ENCODE measurements at regions not wholly inside any gene's neighbourhood (a gene's known extent, or its start where the extent isn't known, plus 50 kb on each side); places are given as distances from the start of the nearest gene placed in this dataset.
"Not testable (repeated sequence)": the region's sequence is repeated elsewhere in the genome, so short reads cannot be mapped to it uniquely, and the experiment has no call there.

GRCh38 chr13:63492604-63493003 is 2077.0 kb upstream of the PCDH20 start:
- Mint-ChIP-seq H3K4me3 (no peak overlapping the region), H3K27me3 (no peaks in the 10 kb centered on the region), H3K36me3 (no peaks in the 10 kb centered on the region), H3K4me1 (ENCODE audit: low read depth) (no peaks in the 10 kb centered on the region), H3K27ac (no peak overlapping the region), H3K9me3 (ENCODE audit: low read depth) (peaks cover 7% of the 10 kb centered on the region)

- H3K36me3 Mint-ChIP-seq: no peaks in the 10 kb centered on the region
- H3K9me3 Mint-ChIP-seq (ENCODE audit: low read depth): peaks cover 17% of the 10 kb centered on the region
- no peaks in the 10 kb centered on the region for H3K4me1 Mint-ChIP-seq (ENCODE audit: low read depth)
- no peak overlapping the region for H3K4me3 Mint-ChIP-seq
- no peaks in the 10 kb centered on the region for H3K27me3 Mint-ChIP-seq
- H3K27ac Mint-ChIP-seq: no peak overlapping the region
Observed at GRCh38 chr13:63490149-63490548, 2074.5 kb upstream of the PCDH20 start.

GRCh38 chr13:63481334-63481733 is 2065.7 kb upstream of the PCDH20 start:
- no peak overlapping the region for H3K27ac Mint-ChIP-seq
- H3K4me1 Mint-ChIP-seq (ENCODE audit: low read depth): no peaks in the 10 kb centered on the region

GRCh38 chr13:63472711-63473110 is 2057.1 kb upstream of the PCDH20 start:
- no peak overlapping the region for H3K4me3 Mint-ChIP-seq
- H3K27ac Mint-ChIP-seq: no peak overlapping the region
- H3K36me3 Mint-ChIP-seq: no peaks in the 10 kb centered on the region
- no peaks in the 10 kb centered on the region for H3K27me3 Mint-ChIP-seq
- H3K9me3 Mint-ChIP-seq (ENCODE audit: low read depth): no peaks in the 10 kb centered on the region
- H3K4me1 Mint-ChIP-seq (ENCODE audit: low read depth): no peaks in the 10 kb centered on the region

More at GRCh38 chr13:63481334-63481733, 2065.7 kb upstream of the PCDH20 start:
- Mint-ChIP-seq H3K27me3 (no peaks in the 10 kb centered on the region), H3K36me3 (no peaks in the 10 kb centered on the region), H3K9me3 (ENCODE audit: low read depth) (peaks cover 7% of the 10 kb centered on the region), H3K4me3 (no peak overlapping the region)

- no peak overlapping the region for H3K27ac Mint-ChIP-seq
- no peaks in the 10 kb centered on the region for H3K36me3 Mint-ChIP-seq
- no peaks in the 10 kb centered on the region for H3K27me3 Mint-ChIP-seq
Observed at GRCh38 chr13:63463782-63464610, 2048.3 kb upstream of the PCDH20 start.

GRCh38 chr13:63460462-63461090 is 2044.9 kb upstream of the PCDH20 start:
- Mint-ChIP-seq H3K4me3 (no peak overlapping the region), H3K36me3 (no peaks in the 10 kb centered on the region), H3K27me3 (no peaks in the 10 kb centered on the region), H3K27ac (no peak overlapping the region), H3K9me3 (ENCODE audit: low read depth) (peaks cover 5% of the 10 kb centered on the region), H3K4me1 (ENCODE audit: low read depth) (no peaks in the 10 kb centered on the region)

More at GRCh38 chr13:63463782-63464610, 2048.3 kb upstream of the PCDH20 start:
- H3K4me1 Mint-ChIP-seq (ENCODE audit: low read depth): no peaks in the 10 kb centered on the region
- peaks cover 5% of the 10 kb centered on the region for H3K9me3 Mint-ChIP-seq (ENCODE audit: low read depth)
- no peak overlapping the region for H3K4me3 Mint-ChIP-seq

GRCh38 chr13:63457186-63457585 is 2041.5 kb upstream of the PCDH20 start:
- H3K27me3 Mint-ChIP-seq: no peaks in the 10 kb centered on the region
- H3K4me3 Mint-ChIP-seq: no peak overlapping the region
- no peaks in the 10 kb centered on the region for H3K4me1 Mint-ChIP-seq (ENCODE audit: low read depth)
- H3K9me3 Mint-ChIP-seq (ENCODE audit: low read depth): no peaks in the 10 kb centered on the region
- no peaks in the 10 kb centered on the region for H3K36me3 Mint-ChIP-seq
- H3K27ac Mint-ChIP-seq: no peak overlapping the region

GRCh38 chr13:63455938-63456337 is 2040.3 kb upstream of the PCDH20 start:
- Mint-ChIP-seq H3K36me3 (no peaks in the 10 kb centered on the region), H3K9me3 (ENCODE audit: low read depth) (no peaks in the 10 kb centered on the region), H3K27me3 (no peaks in the 10 kb centered on the region), H3K4me1 (ENCODE audit: low read depth) (no peaks in the 10 kb centered on the region), H3K4me3 (no peak overlapping the region), H3K27ac (no peak overlapping the region)

GRCh38 chr13:63449550-63449949 is 2033.9 kb upstream of the PCDH20 start:
- no peak overlapping the region for H3K4me3 Mint-ChIP-seq
- H3K36me3 Mint-ChIP-seq: no peaks in the 10 kb centered on the region
- H3K9me3 Mint-ChIP-seq (ENCODE audit: low read depth): no peaks in the 10 kb centered on the region
- no peaks in the 10 kb centered on the region for H3K4me1 Mint-ChIP-seq (ENCODE audit: low read depth)
- H3K27me3 Mint-ChIP-seq: no peaks in the 10 kb centered on the region
- no peak overlapping the region for H3K27ac Mint-ChIP-seq

GRCh38 chr13:63448692-63449091 is 2033.0 kb upstream of the PCDH20 start:
- no peaks in the 10 kb centered on the region for H3K4me1 Mint-ChIP-seq (ENCODE audit: low read depth)
- H3K4me3 Mint-ChIP-seq: no peak overlapping the region
- H3K9me3 Mint-ChIP-seq (ENCODE audit: low read depth): no peaks in the 10 kb centered on the region
- H3K27ac Mint-ChIP-seq: no peak overlapping the region
- H3K36me3 Mint-ChIP-seq: no peaks in the 10 kb centered on the region
- no peaks in the 10 kb centered on the region for H3K27me3 Mint-ChIP-seq

GRCh38 chr13:63446329-63446728 is 2030.7 kb upstream of the PCDH20 start:
- Mint-ChIP-seq H3K9me3 (ENCODE audit: low read depth) (peaks cover 6% of the 10 kb centered on the region), H3K4me1 (ENCODE audit: low read depth) (no peaks in the 10 kb centered on the region), H3K27ac (no peak overlapping the region), H3K4me3 (no peak overlapping the region), H3K27me3 (no peaks in the 10 kb centered on the region), H3K36me3 (no peaks in the 10 kb centered on the region)

GRCh38 chr13:63444225-63444624 is 2028.6 kb upstream of the PCDH20 start:
- not testable (repeated sequence) for H3K9me3 Mint-ChIP-seq (ENCODE audit: low read depth); H3K36me3 Mint-ChIP-seq; H3K27ac Mint-ChIP-seq; H3K4me3 Mint-ChIP-seq; H3K4me1 Mint-ChIP-seq (ENCODE audit: low read depth); H3K27me3 Mint-ChIP-seq

- Mint-ChIP-seq H3K4me1 (ENCODE audit: low read depth) (no peaks in the 10 kb centered on the region), H3K27me3 (no peaks in the 10 kb centered on the region), H3K36me3 (no peaks in the 10 kb centered on the region), H3K4me3 (no peak overlapping the region), H3K9me3 (ENCODE audit: low read depth) (peaks cover 6% of the 10 kb centered on the region), H3K27ac (no peak overlapping the region)
Observed at GRCh38 chr13:63438951-63439350, 2023.3 kb upstream of the PCDH20 start.

GRCh38 chr13:63436325-63436668 is 2020.6 kb upstream of the PCDH20 start:
- H3K27me3 Mint-ChIP-seq: no peaks in the 10 kb centered on the region
- H3K4me1 Mint-ChIP-seq (ENCODE audit: low read depth): no peaks in the 10 kb centered on the region
- H3K36me3 Mint-ChIP-seq: no peaks in the 10 kb centered on the region
- no peak overlapping the region for H3K4me3 Mint-ChIP-seq
- H3K27ac Mint-ChIP-seq: no peak overlapping the region
- no peaks in the 10 kb centered on the region for H3K9me3 Mint-ChIP-seq (ENCODE audit: low read depth)

- Mint-ChIP-seq H3K4me3 (no peak overlapping the region), H3K9me3 (ENCODE audit: low read depth) (no peaks in the 10 kb centered on the region), H3K27me3 (no peaks in the 10 kb centered on the region), H3K4me1 (ENCODE audit: low read depth) (no peaks in the 10 kb centered on the region), H3K36me3 (no peaks in the 10 kb centered on the region), H3K27ac (no peak overlapping the region)
Observed at GRCh38 chr13:63435667-63436324, 2020.1 kb upstream of the PCDH20 start.
